H9 (cell line): ENCODE measurements at regions not wholly inside any gene's neighbourhood (a gene's known extent, or its start where the extent isn't known, plus 50 kb on each side); places are given as distances from the start of the nearest gene placed in this dataset.

Source experiments
- DNase-seq: peaks from one replicate; pipeline ENCODE4 v3.0.0-alpha.2; 2017
- H2AFZ ChIP-seq: one replicate; pipeline ENCODE4 v1.6.1; 2013; ENCODE audit warnings: mild to moderate bottlenecking, low read length, control low read depth, moderate library complexity
- H2AK5ac ChIP-seq: 2 replicates; pipeline ENCODE4 v1.6.1; 2013; ENCODE audit warnings: low read length, control low read depth, mixed read lengths; ENCODE audit not compliant: insufficient read length
- H2BK120ac ChIP-seq: one replicate; pipeline ENCODE4 v1.6.1; 2013; ENCODE audit warnings: low read depth, mild to moderate bottlenecking, low read length, control low read depth, inconsistent platforms; ENCODE audit not compliant: poor library complexity, severe bottlenecking
- H2BK12ac ChIP-seq: 2 replicates; pipeline ENCODE4 v1.6.1; 2013; ENCODE audit warnings: low read length, control low read depth, mixed read lengths, low read depth; ENCODE audit not compliant: insufficient read length
- H2BK15ac ChIP-seq: 2 replicates; pipeline ENCODE4 v1.6.1; 2013; ENCODE audit warnings: low read depth, low read length, control low read depth
- H2BK20ac ChIP-seq: one replicate; pipeline ENCODE4 v1.6.1; 2013; ENCODE audit warnings: low read depth, mild to moderate bottlenecking, low read length, control low read depth, inconsistent platforms; ENCODE audit not compliant: poor library complexity, severe bottlenecking
- H2BK5ac ChIP-seq: 2 replicates; pipeline ENCODE4 v1.6.1; 2013; ENCODE audit warnings: low read length, control low read depth, mixed read lengths; ENCODE audit not compliant: insufficient read length
- H3K14ac ChIP-seq: 2 replicates; pipeline ENCODE4 v1.6.1; 2013; ENCODE audit warnings: low read length, control low read depth; ENCODE audit not compliant: insufficient read depth
- H3K18ac ChIP-seq: 2 replicates; pipeline ENCODE4 v1.6.1; 2013; ENCODE audit warnings: low read depth, mild to moderate bottlenecking, mixed read lengths, low read length, control low read depth; ENCODE audit not compliant: insufficient read length
- H3K23ac ChIP-seq: 2 replicates; pipeline ENCODE4 v1.6.1; 2013; ENCODE audit warnings: low read length, control low read depth, mixed read lengths, low read depth; ENCODE audit not compliant: insufficient read length
- H3K23me2 ChIP-seq: 2 replicates; pipeline ENCODE4 v1.6.1; 2013; ENCODE audit warnings: low read depth, mild to moderate bottlenecking, mixed read lengths, low read length, control low read depth; ENCODE audit not compliant: insufficient read length, poor library complexity, severe bottlenecking
- H3K27ac ChIP-seq: 2 replicates; pipeline ENCODE4 v1.5.1; 2013; ENCODE audit warnings: low read length, control low read depth, mixed read lengths, low read depth; ENCODE audit not compliant: insufficient read length
- H3K27me3 ChIP-seq: 2 replicates; pipeline ENCODE4 v1.6.1; 2013; ENCODE audit warnings: low read length, control low read depth, inconsistent platforms; ENCODE audit not compliant: insufficient read depth
- H3K4ac ChIP-seq: 2 replicates; pipeline ENCODE4 v1.6.1; 2013; ENCODE audit warnings: low read depth, mild to moderate bottlenecking, control low read depth, inconsistent platforms, low read length, moderate library complexity
- H3K4me1 ChIP-seq: 2 replicates; pipeline ENCODE4 v1.6.1; 2013; ENCODE audit warnings: low read length, control low read depth, inconsistent platforms; ENCODE audit not compliant: insufficient read depth
- H3K4me2 ChIP-seq: 2 replicates; pipeline ENCODE4 v1.6.1; 2013; ENCODE audit warnings: low read length, control low read depth, mixed read lengths; ENCODE audit not compliant: insufficient read length, insufficient read depth
- H3K56ac ChIP-seq: 2 replicates; pipeline ENCODE4 v1.6.1; 2013; ENCODE audit warnings: low read depth, mild to moderate bottlenecking, mixed read lengths, low read length, control low read depth; ENCODE audit not compliant: insufficient read length
- H3K79me1 ChIP-seq: 2 replicates; pipeline ENCODE4 v1.6.1; 2013; ENCODE audit warnings: low read depth, mild to moderate bottlenecking, moderate library complexity, low read length, control low read depth, inconsistent platforms; ENCODE audit not compliant: insufficient read depth, poor library complexity, severe bottlenecking
- H3K79me2 ChIP-seq: 2 replicates; pipeline ENCODE4 v1.6.1; 2013; ENCODE audit warnings: low read length, control low read depth, inconsistent platforms; ENCODE audit not compliant: insufficient read depth
- H3K9ac ChIP-seq: 2 replicates; pipeline ENCODE4 v1.6.1; 2013; ENCODE audit warnings: low read length, control low read depth, mixed read lengths; ENCODE audit not compliant: insufficient read length; ENCODE audit errors: extremely low read depth
- H3K9me3 ChIP-seq: one replicate; pipeline ENCODE4 v1.6.1; 2013; ENCODE audit warnings: low read depth, low read length, inconsistent platforms; ENCODE audit not compliant: control insufficient read depth
- H3T11ph ChIP-seq: one replicate; pipeline ENCODE4 v1.6.1; 2013; ENCODE audit warnings: mild to moderate bottlenecking, low read length, control low read depth, inconsistent platforms
- H4K20me1 ChIP-seq: one replicate; pipeline ENCODE4 v1.6.1; 2013; ENCODE audit not compliant: control insufficient read depth, insufficient read length, insufficient read depth
- H4K5ac ChIP-seq: 2 replicates; pipeline ENCODE4 v1.6.1; 2013; ENCODE audit warnings: low read depth, mild to moderate bottlenecking, mixed read lengths, low read length, control low read depth; ENCODE audit not compliant: insufficient read length
- H4K8ac ChIP-seq: replicated peaks from 2 replicates; pipeline ENCODE4 v1.6.1; 2013; ENCODE audit warnings: low read length, control low read depth, mixed read lengths, low read depth; ENCODE audit not compliant: insufficient read length
- H4K91ac ChIP-seq: 2 replicates; pipeline ENCODE4 v1.6.1; 2013; ENCODE audit warnings: low read depth, mild to moderate bottlenecking, moderate library complexity, mixed read lengths, low read length, control low read depth; ENCODE audit not compliant: insufficient read length
- H3K27ac Mint-ChIP-seq, 3 experiments: 2 replicates in 2 of 3; 3 replicates in 1 of 3; pipeline ENCODE4 v1.8.0; 2020 to 2021; ENCODE audit warnings: mixed read lengths in 3 of 3, mild to moderate bottlenecking in 1 of 3, moderate library complexity in 1 of 3
- H3K27me3 Mint-ChIP-seq: 2 replicates; pipeline ENCODE4 v1.8.0; 2021; ENCODE audit warnings: low read depth, mild to moderate bottlenecking, moderate library complexity, mixed read lengths
- H3K36me3 Mint-ChIP-seq, 3 experiments: 2 replicates in 2 of 3; 3 replicates in 1 of 3; pipeline ENCODE4 v1.8.0; 2020 to 2021; ENCODE audit warnings: low read depth in 3 of 3, mixed read lengths in 3 of 3; ENCODE audit not compliant: insufficient read depth in 1 of 3
- H3K4me1 Mint-ChIP-seq, 2 experiments: 2 replicates each; pipeline ENCODE4 v1.8.0; 2020; ENCODE audit warnings: mixed read lengths in 2 of 2
- H3K4me3 Mint-ChIP-seq, 2 experiments: 2 replicates in 1 of 2; 3 replicates in 1 of 2; pipeline ENCODE4 v1.8.0; 2020 to 2021; ENCODE audit warnings: mild to moderate bottlenecking in 2 of 2, mixed read lengths in 2 of 2, moderate library complexity in 1 of 2
- H3K9me3 Mint-ChIP-seq, 2 experiments: 2 replicates in 1 of 2; 3 replicates in 1 of 2; pipeline ENCODE4 v1.8.0; 2020; ENCODE audit warnings: mild to moderate bottlenecking in 2 of 2, mixed read lengths in 2 of 2, moderate library complexity in 1 of 2
- WGBS: extraction: QIAGEN DNeasy Blood & Tissue Kit; methylation state at CpG from one replicate; pipeline ENCODE4 v1.1.7; 2013; ENCODE audit warnings: missing lambda C conversion rate, low lambda C conversion rate, mixed read lengths; ENCODE audit not compliant: insufficient read length; ENCODE audit errors: extremely low coverage; 5-methylcytosine and 5-hydroxymethylcytosine counted together
- TF ChIP-seq, protein P1 (sequence below): fragments of 200-600 bp; sonication (generic); conservative IDR thresholded peaks from 3 replicates; pipeline ENCODE4 v1.8.0; 2021; ENCODE audit warnings: antibody characterized with exemption, mild to moderate bottlenecking

DNA sequence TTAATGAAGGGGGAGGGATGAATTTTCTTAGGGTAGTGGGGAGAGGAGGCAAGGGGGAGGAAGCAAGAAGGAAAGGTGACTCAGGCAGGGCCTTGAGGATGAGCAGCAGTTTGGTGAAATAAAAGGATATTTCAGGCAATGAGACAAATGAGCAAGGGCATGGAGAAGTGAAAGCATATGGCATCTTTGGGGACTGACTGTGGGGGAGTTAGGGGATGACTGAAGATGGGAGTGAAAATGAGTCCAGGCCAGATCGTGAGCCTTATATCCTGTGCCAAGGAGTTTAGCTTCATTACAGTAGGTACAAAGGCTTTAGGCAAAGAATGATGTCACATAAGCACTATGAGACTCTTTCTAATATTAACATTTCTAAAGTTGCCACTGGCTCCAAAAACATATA is 51.9 kb downstream of the ILRUN start:
- Histone ChIP-seq H3K27ac (no peak overlapping the region), H3K4me1 (no peaks in the 10 kb centered on the region)
- TF ChIP-seq, protein P1, sequence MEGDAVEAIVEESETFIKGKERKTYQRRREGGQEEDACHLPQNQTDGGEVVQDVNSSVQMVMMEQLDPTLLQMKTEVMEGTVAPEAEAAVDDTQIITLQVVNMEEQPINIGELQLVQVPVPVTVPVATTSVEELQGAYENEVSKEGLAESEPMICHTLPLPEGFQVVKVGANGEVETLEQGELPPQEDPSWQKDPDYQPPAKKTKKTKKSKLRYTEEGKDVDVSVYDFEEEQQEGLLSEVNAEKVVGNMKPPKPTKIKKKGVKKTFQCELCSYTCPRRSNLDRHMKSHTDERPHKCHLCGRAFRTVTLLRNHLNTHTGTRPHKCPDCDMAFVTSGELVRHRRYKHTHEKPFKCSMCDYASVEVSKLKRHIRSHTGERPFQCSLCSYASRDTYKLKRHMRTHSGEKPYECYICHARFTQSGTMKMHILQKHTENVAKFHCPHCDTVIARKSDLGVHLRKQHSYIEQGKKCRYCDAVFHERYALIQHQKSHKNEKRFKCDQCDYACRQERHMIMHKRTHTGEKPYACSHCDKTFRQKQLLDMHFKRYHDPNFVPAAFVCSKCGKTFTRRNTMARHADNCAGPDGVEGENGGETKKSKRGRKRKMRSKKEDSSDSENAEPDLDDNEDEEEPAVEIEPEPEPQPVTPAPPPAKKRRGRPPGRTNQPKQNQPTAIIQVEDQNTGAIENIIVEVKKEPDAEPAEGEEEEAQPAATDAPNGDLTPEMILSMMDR, result no peak

More for the DNA sequence above, 51.9 kb downstream of the ILRUN start:
- Histone ChIP-seq H3K23me2 (no peaks in the 10 kb centered on the region), H3K9me3 (no peaks in the 10 kb centered on the region), H2BK20ac (no peak overlapping the region), H2BK12ac (no peak overlapping the region), H3K79me1 (no peaks in the 10 kb centered on the region), H2AFZ (no peak overlapping the region), H4K91ac (no peak overlapping the region), H3K4ac (no peak overlapping the region), H3K9ac (no peak overlapping the region), H3K4me2 (no peak overlapping the region), H2BK5ac (no peak overlapping the region), H4K5ac (no peak overlapping the region), H4K8ac (no peak overlapping the region), H2BK120ac (no peak overlapping the region), H3K56ac (no peak overlapping the region), H3K18ac (no peak overlapping the region), H3K23ac (no peak overlapping the region), H2BK15ac (no peak overlapping the region), H3K79me2 (peaks cover 2% of the 10 kb centered on the region; the same call in 1 of the 2 replicates), H4K20me1 (no peaks in the 10 kb centered on the region), H3K14ac (no peak overlapping the region), H2AK5ac (no peak overlapping the region), H3K27me3 (no peaks in the 10 kb centered on the region), H3T11ph (no peak overlapping the region)
- Mint-ChIP-seq H3K27me3 (no peaks in the 10 kb centered on the region), H3K4me1 (no peaks in the 10 kb centered on the region), H3K36me3 (peaks cover 1 to 33% (median 10%) of the 10 kb centered on the region in 3 experiments; a peak in 6 of 7 replicates), H3K9me3 (no peaks in the 10 kb centered on the region), H3K4me3 (no peak overlapping the region), H3K27ac (peak overlapping the region in 1 of 3 experiments; percentile 12; a peak in 1 of 7 replicates)
- no CpG with 5 or more reads among the region's 1 CpG for WGBS
- no peak for DNase-seq
